Frontal cortex (tissue), 3 donors: ENCODE measurements at regions not wholly inside any gene's neighbourhood (a gene's known extent, or its start where the extent isn't known, plus 50 kb on each side); places are given as distances from the start of the nearest gene placed in this dataset.
"Not testable (repeated sequence)": the region's sequence is repeated elsewhere in the genome, so short reads cannot be mapped to it uniquely, and the experiment has no call there.

ENCODE experiments used
- DNase-seq, 2 donors: peaks; one replicate each; pipeline ENCODE4 v3.0.0; 2012; ENCODE audit warnings: low spot score in 2 of 2
- FAIRE-seq: peaks from 2 replicates; lab custom pipeline; 2012; peaks lifted over from hg19 to GRCh38; lab: Jason Lieb, UNC
- donor health status: control.
- donor health status: control.
- donor health status: control.

GRCh38 chr4:120636120-120636630 is 286.4 kb downstream of the PRDM5 start:
- FAIRE-seq (no peak), DNase-seq (no peak)

- FAIRE-seq = no peak
- no peak for DNase-seq
These were observed 288.7 kb downstream of the PRDM5 start for GRCh38 chr4:120633810-120634209.

GRCh38 chr4:120630427-120630826 is 292.1 kb downstream of the PRDM5 start:
- no peak for FAIRE-seq

GRCh38 chr4:120629546-120630108 is 292.9 kb downstream of the PRDM5 start:
- DNase-seq = no peak
- no peak for FAIRE-seq

More at GRCh38 chr4:120630427-120630826, 292.1 kb downstream of the PRDM5 start:
- DNase-seq = no peak

- DNase-seq (no peak), FAIRE-seq (no peak)
These were observed 299.9 kb downstream of the PRDM5 start for GRCh38 chr4:120622601-120623000.

- FAIRE-seq (no peak), DNase-seq (no peak)
These were observed 305.4 kb downstream of the PRDM5 start for GRCh38 chr4:120617171-120617570.

- FAIRE-seq = no peak
- DNase-seq = no peak
These were observed 306.5 kb downstream of the PRDM5 start for GRCh38 chr4:120616041-120616440.

- DNase-seq (no peak), FAIRE-seq (no peak)
These were observed 308.7 kb downstream of the PRDM5 start for GRCh38 chr4:120613778-120614177.

GRCh38 chr4:120611092-120611491 is 311.4 kb downstream of the PRDM5 start:
- FAIRE-seq (no peak), DNase-seq (no peak)

- FAIRE-seq = no peak
- no peak for DNase-seq
These were observed 331.5 kb downstream of the PRDM5 start for GRCh38 chr4:120591038-120591437.

- FAIRE-seq = no peak
- DNase-seq = no peak
These were observed 332.7 kb downstream of the PRDM5 start for GRCh38 chr4:120589787-120590186.

- FAIRE-seq = no peak
- DNase-seq = no peak
These were observed 353.8 kb downstream of the PRDM5 start for GRCh38 chr4:120568731-120569130.

GRCh38 chr4:120561648-120562047 is 360.9 kb downstream of the PRDM5 start:
- DNase-seq (no peak), FAIRE-seq (no peak)

GRCh38 chr4:120557372-120557771 is 365.2 kb downstream of the PRDM5 start:
- DNase-seq = no peak
- no peak for FAIRE-seq

GRCh38 chr4:120555058-120555457 is 367.5 kb downstream of the PRDM5 start:
- no peak for FAIRE-seq
- no peak for DNase-seq

GRCh38 chr4:120554086-120554485 is 368.4 kb downstream of the PRDM5 start:
- no peak for FAIRE-seq
- DNase-seq = no peak

- DNase-seq, FAIRE-seq: not testable (repeated sequence)
These were observed 371.8 kb downstream of the PRDM5 start for GRCh38 chr4:120550624-120551220.

GRCh38 chr4:120549011-120549570 is 373.4 kb downstream of the PRDM5 start:
- no peak for DNase-seq
- FAIRE-seq = no peak

GRCh38 chr4:120545391-120545790 is 377.1 kb downstream of the PRDM5 start:
- no peak for FAIRE-seq
- DNase-seq = no peak

GRCh38 chr4:120544838-120545237 is 377.7 kb downstream of the PRDM5 start:
- no peak for FAIRE-seq
- DNase-seq = no peak

GRCh38 chr4:120540625-120541024 is 381.9 kb downstream of the PRDM5 start:
- no peak for DNase-seq
- FAIRE-seq = no peak
